GF-D8 (cell line): ENCODE measurements at regions not wholly inside any gene's neighbourhood (a gene's known extent, or its start where the extent isn't known, plus 50 kb on each side); places are given as distances from the start of the nearest gene placed in this dataset.

ENCODE experiments used
- DNase-seq: peaks from one replicate; lab custom pipeline; 2025; lab: John Stamatoyannopoulos, UW

GRCh38 chr13:104314321-104314720 lies 1248.1 kb upstream of the SLC10A2 start:
- DNase-seq, result no peak

GRCh38 chr13:104310861-104311260 lies 1244.6 kb upstream of the SLC10A2 start:
- DNase-seq, result no peak

GRCh38 chr13:104309431-104309830 lies 1243.2 kb upstream of the SLC10A2 start:
- DNase-seq, result no peak

GRCh38 chr13:104301171-104301975 lies 1235.2 kb upstream of the SLC10A2 start:
- DNase-seq, result no peak

GRCh38 chr13:104297075-104297474 lies 1230.9 kb upstream of the SLC10A2 start:
- no peak for DNase-seq

- DNase-seq, result no peak
Observed at GRCh38 chr13:104296286-104296685, 1230.1 kb upstream of the SLC10A2 start.

GRCh38 chr13:104295537-104295936 lies 1229.3 kb upstream of the SLC10A2 start:
- DNase-seq, result no peak

GRCh38 chr13:104289400-104289799 lies 1223.2 kb upstream of the SLC10A2 start:
- no peak for DNase-seq

- no peak for DNase-seq
Observed at GRCh38 chr13:104288496-104288895, 1222.3 kb upstream of the SLC10A2 start.

- no peak for DNase-seq
Observed at GRCh38 chr13:104286566-104287290, 1220.5 kb upstream of the SLC10A2 start.

- DNase-seq, result no peak
Observed at GRCh38 chr13:104281910-104282309, 1215.7 kb upstream of the SLC10A2 start.

GRCh38 chr13:104270731-104271130 lies 1204.5 kb upstream of the SLC10A2 start:
- DNase-seq, result no peak

- no peak for DNase-seq
Observed at GRCh38 chr13:104267206-104267811, 1201.1 kb upstream of the SLC10A2 start.

- DNase-seq, result no peak
Observed at GRCh38 chr13:104256701-104257100, 1190.5 kb upstream of the SLC10A2 start.

- DNase-seq, result no peak
Observed at GRCh38 chr13:104253063-104253680, 1187.0 kb upstream of the SLC10A2 start.

GRCh38 chr13:104251931-104252330 lies 1185.7 kb upstream of the SLC10A2 start:
- DNase-seq, result no peak

GRCh38 chr13:104246955-104247354 lies 1180.7 kb upstream of the SLC10A2 start:
- DNase-seq, result no peak

- no peak for DNase-seq
Observed at GRCh38 chr13:104206450-104207044, 1140.3 kb upstream of the SLC10A2 start.

GRCh38 chr13:104204177-104204576 lies 1138.0 kb upstream of the SLC10A2 start:
- no peak for DNase-seq

GRCh38 chr13:104198801-104199200 lies 1132.6 kb upstream of the SLC10A2 start:
- no peak for DNase-seq

- no peak for DNase-seq
Observed at GRCh38 chr13:104196611-104197010, 1130.4 kb upstream of the SLC10A2 start.
